ENCODE measurements at regions not wholly inside any gene's neighbourhood (a gene's known extent, or its start where the extent isn't known, plus 50 kb on each side); places are given as distances from the start of the nearest gene placed in this dataset.
"Not testable (repeated sequence)": the region's sequence is repeated elsewhere in the genome, so short reads cannot be mapped to it uniquely, and the experiment has no call there.

DNA sequence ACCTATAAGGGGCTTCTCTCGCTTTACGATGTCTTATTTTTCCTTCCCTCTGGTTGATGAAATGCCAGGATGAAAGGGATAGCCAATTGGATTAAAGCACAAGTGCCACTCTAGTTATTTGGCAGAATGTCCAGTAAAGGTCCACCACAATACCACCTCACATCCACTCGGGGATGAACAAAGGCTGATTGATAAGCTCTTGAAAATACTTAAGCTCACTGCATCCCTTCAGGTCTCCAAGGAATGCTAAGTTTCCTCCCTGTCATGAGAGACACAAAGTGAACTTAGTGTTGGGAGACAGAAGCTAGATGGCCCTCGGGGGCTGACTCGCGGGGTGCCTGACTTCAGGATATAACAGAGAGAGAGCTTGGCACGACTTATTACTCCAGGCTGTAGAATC, 185.9 kb upstream of the ZNF644 start:
- in situ Hi-C loops (cut with MboI; ENCODE audit: low sequenced_read_pairs): not testable (repeated sequence)

- in situ Hi-C loops (cut with MboI; ENCODE audit: low sequenced_read_pairs): not testable (repeated sequence)
Measured at GRCh38 chr1:91204150-91204549, 182.3 kb upstream of the ZNF644 start.

DNA sequence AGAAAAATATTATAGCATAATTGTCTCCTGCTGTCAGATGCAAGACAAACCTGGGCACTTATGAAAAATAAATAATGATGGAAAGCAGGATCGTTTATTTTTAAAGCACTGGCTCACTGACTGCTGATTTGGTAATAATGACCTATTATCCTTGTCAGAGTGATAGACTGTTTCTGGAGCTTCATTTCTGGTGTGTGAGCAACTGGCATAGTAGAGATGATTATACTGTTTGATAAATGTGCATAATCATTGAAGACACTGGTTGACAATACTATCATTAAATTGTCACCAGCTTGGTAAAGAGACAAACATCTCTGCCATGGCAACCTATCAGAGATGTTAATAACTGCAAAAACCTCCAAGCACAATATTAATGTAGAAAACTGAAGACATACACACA, 179.9 kb upstream of the ZNF644 start:
- in situ Hi-C loops (cut with MboI; ENCODE audit: low sequenced_read_pairs): no loop called here

- in situ Hi-C loops (cut with MboI; ENCODE audit: low sequenced_read_pairs): no loop called here
Measured at GRCh38 chr1:91201176-91201575, 179.3 kb upstream of the ZNF644 start.

DNA sequence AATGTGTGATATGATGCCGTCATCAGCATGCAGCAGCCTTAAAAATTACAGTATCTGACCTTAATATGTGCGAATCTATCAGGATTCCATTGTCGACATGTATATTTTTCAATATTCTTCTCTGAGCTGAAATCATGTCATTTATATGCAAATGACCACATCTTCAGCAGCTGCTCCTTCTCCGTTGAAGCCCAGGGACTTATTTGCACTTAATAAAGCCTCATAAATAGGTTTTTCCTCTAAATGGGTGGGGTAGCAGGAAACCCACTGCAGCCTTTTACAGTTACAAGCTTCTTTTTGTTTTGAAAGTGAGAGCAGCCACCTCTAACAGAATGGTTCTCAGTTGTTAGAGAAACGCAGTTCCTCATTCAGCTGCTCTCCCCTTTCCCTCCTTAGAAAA, 178.8 kb upstream of the ZNF644 start:
- in situ Hi-C loops (cut with MboI; ENCODE audit: low sequenced_read_pairs): no loop called here

DNA sequence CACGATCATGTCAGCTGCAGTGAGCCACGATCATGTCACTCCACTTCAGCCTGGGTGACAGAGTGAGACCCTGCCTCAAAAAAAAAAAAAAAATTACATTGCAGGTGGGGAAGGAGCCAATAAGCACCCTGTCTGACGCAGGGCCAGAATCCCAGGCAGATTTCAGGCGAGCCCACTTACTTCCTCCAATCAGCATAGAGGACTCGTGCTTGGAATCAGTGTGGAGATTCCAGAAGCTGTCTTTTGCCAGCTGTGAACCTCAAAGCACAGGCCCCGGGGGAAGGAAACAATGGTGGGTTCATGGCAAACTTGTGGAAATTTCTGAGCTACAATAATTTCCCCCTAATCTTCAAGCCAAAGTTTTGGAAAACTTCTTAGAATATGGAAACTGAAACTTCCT, 178.2 kb upstream of the ZNF644 start:
- in situ Hi-C loops (cut with MboI; ENCODE audit: low sequenced_read_pairs): no loop called here

DNA sequence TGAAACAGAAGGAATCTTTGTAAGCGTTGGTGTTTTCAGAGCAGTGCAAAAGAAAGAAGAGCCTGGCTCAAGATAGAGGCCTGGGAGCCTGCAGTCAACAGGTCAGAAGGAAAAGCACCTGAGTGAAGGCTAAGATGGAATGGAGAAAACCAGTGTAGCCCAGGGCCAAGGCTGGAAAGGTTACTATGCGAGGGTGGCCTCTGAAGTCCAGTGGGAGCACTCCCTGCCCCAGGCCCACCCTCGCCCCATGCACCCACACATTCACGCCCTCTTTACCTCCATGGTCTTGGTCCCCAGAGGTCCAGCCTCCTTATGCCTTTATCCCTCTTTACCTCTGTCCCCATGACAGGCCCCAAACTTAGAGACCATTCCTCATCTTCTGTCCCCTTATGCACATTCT, 169.2 kb upstream of the ZNF644 start:
- in situ Hi-C loops (cut with MboI; ENCODE audit: low sequenced_read_pairs): no loop called here

DNA sequence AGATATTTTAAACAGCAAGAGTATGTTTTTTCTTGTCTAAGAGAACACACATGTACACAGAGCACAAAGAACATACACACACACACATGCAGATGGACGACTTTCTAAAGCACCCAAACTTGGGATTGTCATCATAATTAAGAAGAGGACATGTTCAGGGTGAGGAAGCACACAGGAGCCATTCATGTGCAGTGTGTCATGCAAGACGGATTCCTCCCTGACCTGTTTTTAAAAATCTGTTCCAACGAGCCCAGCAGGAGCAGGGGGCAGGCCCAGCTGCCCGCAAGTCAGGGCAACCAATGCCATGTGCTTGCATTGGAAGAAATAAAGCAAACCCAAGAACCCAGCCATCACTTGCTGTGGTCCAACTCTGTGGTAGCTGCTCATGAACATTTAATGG, 167.3 kb upstream of the ZNF644 start:
- in situ Hi-C loops (cut with MboI; ENCODE audit: low sequenced_read_pairs): no loop called here

GRCh38 chr1:91182807-91183206, 161.0 kb upstream of the ZNF644 start:
- in situ Hi-C loops (cut with MboI; ENCODE audit: low sequenced_read_pairs): not testable (repeated sequence)

DNA sequence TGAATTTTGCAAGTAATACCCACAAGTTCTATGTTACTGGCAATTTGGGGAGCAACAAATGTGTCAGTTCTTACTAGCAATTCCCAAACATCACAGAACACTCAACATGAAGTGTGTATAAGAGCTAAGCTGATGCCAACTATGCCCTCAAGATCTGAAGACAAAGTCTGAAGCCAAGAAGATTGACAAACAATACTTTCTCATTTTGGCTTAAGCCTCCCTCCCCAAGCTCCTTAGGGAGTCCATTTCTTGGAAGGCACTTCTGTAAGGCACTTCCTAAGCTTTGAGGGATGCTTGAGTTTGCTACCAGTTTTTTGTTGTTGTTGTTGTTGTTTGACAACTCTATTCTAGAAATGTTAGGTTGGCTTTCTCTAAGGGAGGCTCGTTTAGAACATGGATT, 154.4 kb upstream of the ZNF644 start:
- in situ Hi-C loops (cut with MboI; ENCODE audit: low sequenced_read_pairs): no loop called here

DNA sequence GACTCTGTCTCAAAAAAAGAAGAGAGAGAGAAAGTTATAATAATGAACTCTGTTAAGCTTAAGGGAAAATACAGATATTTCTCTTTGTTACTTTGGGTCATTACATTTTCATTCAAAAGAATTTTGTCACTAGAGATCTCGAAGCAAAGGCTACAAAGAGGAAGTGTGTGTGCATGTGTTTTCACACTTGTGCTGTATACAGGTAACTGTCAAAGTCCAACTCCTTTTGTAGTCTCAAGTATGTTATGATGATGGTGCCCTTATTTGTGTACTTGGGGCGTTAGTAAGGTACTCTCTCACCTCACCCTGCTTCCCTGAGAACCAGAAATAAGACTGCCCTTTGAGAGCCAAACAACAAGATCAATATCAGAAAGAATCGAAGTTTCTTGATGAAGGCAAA, 152.9 kb upstream of the ZNF644 start:
- in situ Hi-C loops (cut with MboI; ENCODE audit: low sequenced_read_pairs): no loop called here

DNA sequence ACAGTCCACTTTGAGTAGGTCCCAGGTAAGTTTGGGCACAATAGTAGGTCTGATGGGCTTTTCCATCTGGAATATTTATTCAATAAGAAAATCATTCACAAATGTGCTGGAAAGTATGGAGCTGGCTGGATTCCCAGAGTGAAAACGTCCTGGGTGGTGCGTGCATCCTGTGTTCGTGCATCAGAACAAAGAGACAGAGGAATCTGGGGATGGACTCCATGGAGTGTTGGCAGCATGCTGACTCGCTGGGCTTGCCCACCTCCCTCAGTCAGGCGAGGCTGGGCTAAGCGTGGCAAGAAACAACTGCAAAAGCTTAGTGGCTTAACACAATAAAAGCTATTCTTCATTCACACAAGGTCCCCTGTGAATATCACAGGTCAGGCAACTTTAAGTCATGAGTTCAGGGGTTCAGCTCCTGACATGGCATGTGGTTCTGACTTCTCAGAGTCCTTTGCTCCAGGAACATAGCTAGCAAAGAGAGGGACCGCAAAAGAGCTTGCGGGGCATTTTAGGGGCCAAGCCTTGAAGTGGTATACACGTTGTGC, 151.6 kb upstream of the ZNF644 start:
- in situ Hi-C loops (cut with MboI; ENCODE audit: low sequenced_read_pairs): no loop called here

DNA sequence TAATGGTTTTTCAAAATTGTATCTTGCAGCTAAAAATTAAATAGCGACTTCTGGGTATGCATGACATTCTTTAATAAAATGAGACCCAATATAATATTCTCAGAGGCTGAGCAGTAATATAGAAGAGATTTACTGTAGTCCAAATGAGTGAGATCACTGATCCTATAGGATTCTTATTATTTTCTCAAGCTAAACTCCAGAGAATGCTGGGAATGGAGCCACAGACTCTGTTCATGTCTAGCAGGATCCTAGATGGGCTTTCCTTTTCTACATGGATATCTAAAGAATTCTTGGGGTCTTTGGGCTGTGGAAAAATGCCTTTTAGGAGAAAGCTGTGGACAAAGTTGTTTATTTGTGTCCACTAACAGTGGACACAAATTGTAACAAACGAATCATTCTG, 150.7 kb upstream of the ZNF644 start:
- in situ Hi-C loops (cut with MboI; ENCODE audit: low sequenced_read_pairs): no loop called here

- in situ Hi-C loops (cut with MboI; ENCODE audit: low sequenced_read_pairs): no loop called here
Measured at GRCh38 chr1:91171898-91172297, 150.1 kb upstream of the ZNF644 start.

DNA sequence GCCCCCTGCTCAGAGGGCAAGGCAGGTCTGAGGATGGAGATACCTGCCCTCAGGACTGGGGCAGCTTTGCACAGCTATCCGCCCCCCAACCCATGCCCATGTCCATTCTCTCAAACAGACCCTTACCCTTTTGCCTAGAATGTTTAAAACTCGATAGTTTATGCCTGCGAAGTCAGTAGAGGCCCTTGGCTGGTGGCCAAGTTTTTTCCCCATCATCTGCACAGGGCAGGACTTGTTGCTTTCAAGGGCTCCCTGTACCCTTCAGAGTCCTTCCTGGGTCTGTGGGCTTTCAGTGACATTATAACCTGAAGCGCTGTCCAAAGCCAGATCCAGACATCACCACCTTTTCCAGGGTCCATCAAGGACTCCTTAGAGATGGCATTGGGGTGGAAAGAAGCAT, 148.7 kb upstream of the ZNF644 start:
- in situ Hi-C loops (cut with MboI; ENCODE audit: low sequenced_read_pairs): no loop called here

DNA sequence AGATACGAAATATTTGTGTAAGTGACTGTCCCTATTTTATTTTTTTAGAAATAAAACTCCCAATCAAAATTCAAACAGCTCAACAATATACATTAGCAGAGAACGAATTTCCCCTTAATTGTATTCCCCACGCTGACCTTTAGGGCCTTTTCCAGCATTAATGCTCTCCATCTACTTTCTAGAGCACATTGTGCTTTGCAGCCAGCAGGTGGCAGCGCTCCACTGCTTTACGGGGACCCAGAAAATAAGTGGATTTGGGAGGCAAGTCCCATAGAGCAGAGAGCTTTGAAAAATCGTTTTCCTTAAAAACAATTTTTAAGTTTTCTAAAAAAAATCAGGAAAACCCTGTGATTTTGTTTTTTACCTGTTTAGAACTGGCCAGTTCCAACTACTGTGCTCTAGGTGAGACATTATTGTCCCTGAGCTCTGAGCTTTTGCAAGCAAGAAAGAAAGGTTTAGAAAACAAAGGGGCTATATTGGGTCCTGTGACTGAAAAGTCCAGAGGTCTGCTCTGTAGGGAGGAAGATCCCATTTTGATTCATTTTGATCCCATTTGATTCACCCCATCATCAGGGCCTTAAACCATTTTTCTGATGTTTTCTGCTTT, 144.4 kb upstream of the ZNF644 start:
- in situ Hi-C loops (cut with MboI; ENCODE audit: low sequenced_read_pairs): no loop called here

DNA sequence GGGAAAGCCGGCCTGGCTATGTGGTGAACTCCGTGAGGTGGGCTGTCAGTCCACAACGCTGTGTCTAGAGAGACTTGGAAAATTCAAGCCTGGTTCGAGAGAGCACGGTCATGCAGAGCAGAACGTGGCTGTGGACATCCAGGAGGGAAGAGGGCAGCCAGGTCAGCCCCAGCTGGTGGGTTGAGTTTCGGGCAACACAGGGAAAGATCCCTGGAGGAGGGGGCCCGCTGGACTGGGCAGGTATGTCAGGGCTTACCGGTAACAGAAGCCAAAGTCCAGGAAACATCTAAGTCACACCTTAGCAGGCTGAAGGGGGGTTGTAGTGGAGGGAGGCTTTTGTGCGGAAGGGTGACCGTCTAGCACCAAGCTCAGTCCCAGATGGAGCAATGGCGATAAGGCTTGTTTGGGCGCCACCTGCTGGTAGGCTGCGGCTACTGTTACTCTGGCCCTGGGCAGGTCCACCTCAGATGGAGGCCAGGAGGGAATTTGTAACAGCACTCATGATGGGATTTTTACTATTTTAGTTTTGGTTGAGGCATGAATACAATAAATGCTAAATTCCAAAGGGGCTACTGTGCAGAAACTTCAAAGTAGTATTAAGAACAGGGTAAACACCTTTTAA, 143.3 kb upstream of the ZNF644 start:
- in situ Hi-C loops (cut with MboI; ENCODE audit: low sequenced_read_pairs): no loop called here

DNA sequence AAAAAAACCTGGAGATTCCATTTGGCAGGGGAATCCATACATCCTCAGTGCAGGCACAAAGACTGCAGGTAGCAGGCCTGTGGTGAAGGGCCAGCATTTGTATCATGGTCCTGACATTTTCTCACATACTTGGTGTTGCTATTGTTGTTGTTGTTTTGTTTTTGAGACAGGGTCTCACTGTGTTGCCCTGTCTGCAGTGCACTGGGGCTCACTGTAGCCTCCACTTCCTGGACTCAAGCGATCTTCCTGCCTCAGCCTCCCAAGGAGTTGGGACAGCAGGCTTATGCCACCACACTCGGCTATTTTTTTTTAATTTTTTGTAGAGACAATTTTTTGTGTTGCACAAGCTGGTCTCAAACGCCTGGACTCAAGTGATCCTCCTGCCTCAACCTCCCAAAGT, 140.8 kb upstream of the ZNF644 start:
- in situ Hi-C loops (cut with MboI; ENCODE audit: low sequenced_read_pairs): no loop called here

- in situ Hi-C loops (cut with MboI; ENCODE audit: low sequenced_read_pairs): no loop called here
Measured at GRCh38 chr1:91161749-91162148, 139.9 kb upstream of the ZNF644 start.

- in situ Hi-C loops (cut with MboI; ENCODE audit: low sequenced_read_pairs): no loop called here
Measured at GRCh38 chr1:91161166-91161565, 139.3 kb upstream of the ZNF644 start.

DNA sequence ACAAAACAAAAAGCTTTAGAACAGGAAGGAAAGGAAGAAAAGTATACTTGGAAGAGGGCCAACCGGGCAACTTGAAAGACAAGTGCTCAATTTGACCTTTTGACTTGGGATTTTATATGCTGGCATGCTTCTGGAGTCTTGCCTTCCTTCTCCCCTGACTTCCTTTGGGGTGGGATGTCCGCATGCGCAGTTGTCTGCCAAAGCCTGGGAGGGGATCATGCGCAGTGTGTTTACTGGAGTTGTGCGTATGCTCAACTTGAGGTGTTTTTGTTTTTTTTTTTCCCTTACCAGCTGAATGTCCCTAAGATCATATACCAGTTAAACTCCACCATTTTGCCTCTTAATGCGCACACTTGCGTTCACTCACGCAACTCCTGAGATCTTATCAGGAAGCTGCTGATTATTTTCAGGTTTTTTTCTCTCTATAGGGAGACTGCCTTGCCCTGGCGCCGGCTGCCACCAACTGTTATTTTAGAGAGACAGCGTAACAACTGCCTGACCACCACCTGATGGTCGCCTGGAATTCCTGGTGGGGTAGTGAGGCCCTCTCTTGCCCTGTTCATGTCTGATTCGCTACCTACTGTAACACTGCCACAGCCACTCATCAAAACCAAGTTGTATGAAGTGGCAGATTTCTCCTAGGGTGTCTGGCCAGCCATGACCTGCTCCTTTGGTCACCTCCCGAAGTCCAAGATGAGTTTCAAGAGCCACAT, 138.7 kb upstream of the ZNF644 start:
- in situ Hi-C loops (cut with MboI; ENCODE audit: low sequenced_read_pairs): no loop called here

GRCh38 chr1:91153341-91153740, 131.5 kb upstream of the ZNF644 start:
- in situ Hi-C loops (cut with MboI; ENCODE audit: low sequenced_read_pairs): no loop called here

All from HL-60/S4 (cell line).